ENCODE measurements at regions not wholly inside any gene's neighbourhood (a gene's known extent, or its start where the extent isn't known, plus 50 kb on each side); places are given as distances from the start of the nearest gene placed in this dataset.

- TF ChIP-seq PATZ1 (CRISPR knock-in tag; IDR thresholded peaks at IDR 0.05; ENCODE audit: borderline replicate concordance) = no peak
- no peak for TF ChIP-seq TOX (CRISPR knock-in tag; IDR thresholded peaks at IDR 0.05; ENCODE audit: borderline replicate concordance)
- no peak for TF ChIP-seq ZFP3 (CRISPR knock-in tag; IDR thresholded peaks at IDR 0.05)
- no peak for TF ChIP-seq BACH2 (CRISPR knock-in tag; IDR thresholded peaks at IDR 0.05; ENCODE audit: borderline replicate concordance)
- no peak for TF ChIP-seq CSRNP3 (CRISPR knock-in tag; IDR thresholded peaks at IDR 0.05)
- TF ChIP-seq ESRRG (CRISPR knock-in tag; IDR thresholded peaks at IDR 0.05) = no peak
- TF ChIP-seq ZNF8 (CRISPR knock-in tag; IDR thresholded peaks at IDR 0.05) = no peak
Measured at GRCh38 chr11:95586661-95587060, 202.9 kb downstream of the FAM76B start (continued).

GRCh38 chr11:95586155-95586554 is 203.4 kb downstream of the FAM76B start:
- TF ChIP-seq OSR1 (CRISPR knock-in tag; IDR thresholded peaks at IDR 0.05) (no peak), RARB (CRISPR knock-in tag; IDR thresholded peaks at IDR 0.05) (no peak), ZFP30 (CRISPR knock-in tag; IDR thresholded peaks at IDR 0.05) (no peak), ESRRG (CRISPR knock-in tag; IDR thresholded peaks at IDR 0.05) (no peak)
- ATAC-seq = no peak

- ATAC-seq = no peak
- TF ChIP-seq TCF4 (CRISPR knock-in tag; IDR thresholded peaks at IDR 0.05; ENCODE audit: borderline replicate concordance) (no peak), CSRNP3 (CRISPR knock-in tag; IDR thresholded peaks at IDR 0.05) (no peak), PATZ1 (CRISPR knock-in tag; IDR thresholded peaks at IDR 0.05; ENCODE audit: borderline replicate concordance) (no peak), ZNF565 (CRISPR knock-in tag; conservative IDR thresholded peaks at IDR 0.05; ENCODE audit: low read depth) (no peak), GLIS3 (CRISPR knock-in tag; IDR thresholded peaks at IDR 0.05) (no peak), POU6F1 (CRISPR knock-in tag; IDR thresholded peaks at IDR 0.05; ENCODE audit: borderline replicate concordance, low read depth) (no peak), OSR1 (CRISPR knock-in tag; IDR thresholded peaks at IDR 0.05) (no peak), ARNTL (CRISPR knock-in tag; IDR thresholded peaks at IDR 0.05; ENCODE audit: borderline replicate concordance, low read depth) (no peak), ZFP3 (CRISPR knock-in tag; IDR thresholded peaks at IDR 0.05) (no peak), ZNF70 (CRISPR knock-in tag; IDR thresholded peaks at IDR 0.05) (no peak), CSDC2 (CRISPR knock-in tag; IDR thresholded peaks at IDR 0.05) (no peak), SNAI2 (CRISPR knock-in tag; IDR thresholded peaks at IDR 0.05) (no peak), ISL1 (CRISPR knock-in tag; IDR thresholded peaks at IDR 0.05) (no peak), RARB (CRISPR knock-in tag; IDR thresholded peaks at IDR 0.05) (no peak), PPARA (CRISPR knock-in tag; IDR thresholded peaks at IDR 0.05; ENCODE audit: borderline replicate concordance) (no peak), TOX (CRISPR knock-in tag; IDR thresholded peaks at IDR 0.05; ENCODE audit: borderline replicate concordance) (no peak), BACH2 (CRISPR knock-in tag; IDR thresholded peaks at IDR 0.05; ENCODE audit: borderline replicate concordance) (no peak), ZFP30 (CRISPR knock-in tag; IDR thresholded peaks at IDR 0.05) (no peak), TSHZ2 (CRISPR knock-in tag; IDR thresholded peaks at IDR 0.05) (no peak), ZNF8 (CRISPR knock-in tag; IDR thresholded peaks at IDR 0.05) (no peak)
Measured at GRCh38 chr11:95585752-95586077, 203.9 kb downstream of the FAM76B start.

All from SK-N-SH treated with all-trans-retinoic acid at 6 μM for 48 hours (cell line).